ENCODE measurements at regions not wholly inside any gene's neighbourhood (a gene's known extent, or its start where the extent isn't known, plus 50 kb on each side); places are given as distances from the start of the nearest gene placed in this dataset.

DNA sequence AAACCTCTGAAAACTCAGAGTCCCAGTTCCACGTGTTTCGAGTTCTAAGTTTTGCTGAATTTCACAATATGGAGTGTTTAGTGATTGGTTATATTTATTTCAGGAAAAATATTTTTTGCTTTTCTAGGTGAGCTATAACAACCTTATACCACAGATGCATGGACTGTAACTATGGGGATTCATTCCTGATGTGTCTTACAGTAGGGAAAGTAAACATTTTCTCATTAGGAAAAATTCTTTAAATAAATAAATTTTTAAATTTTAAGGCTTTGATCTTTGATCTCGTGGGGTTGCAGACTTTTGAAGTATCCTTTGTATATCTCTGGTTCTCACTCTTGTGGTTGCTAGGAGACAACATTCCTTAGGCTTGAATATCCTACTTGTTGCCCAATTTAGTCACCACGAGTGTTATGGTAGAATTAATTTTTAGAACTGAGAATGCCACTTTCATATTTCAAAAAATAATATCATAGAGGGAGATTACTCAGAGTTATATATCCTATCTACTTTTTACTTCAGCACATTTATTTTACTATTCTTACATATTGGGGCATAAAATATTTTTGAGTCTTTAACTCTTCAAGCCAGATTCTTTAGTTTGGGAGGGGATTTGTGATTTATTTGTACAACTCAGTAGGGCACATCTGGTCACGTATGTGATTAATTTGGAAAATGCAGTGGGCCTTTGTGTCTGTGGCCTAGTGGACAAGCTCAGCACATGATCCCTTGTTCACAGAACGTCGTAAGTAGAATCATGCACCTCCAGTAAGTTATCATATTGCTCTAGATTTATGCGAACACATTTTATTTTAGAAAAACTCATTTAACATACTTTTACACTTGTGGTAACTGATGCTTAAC, 224.0 kb downstream of the TTC6 start:
- TF ChIP-seq POLR2A (IDR thresholded peaks at IDR 0.05) (no peak), CTCF (IDR thresholded peaks at IDR 0.05) (no peak), POLR2AphosphoS5 (IDR thresholded peaks at IDR 0.05) (no peak), EP300 (IDR thresholded peaks at IDR 0.05) (no peak)

Measured in upper lobe of left lung (tissue), 4 donors.